ENCODE measurements at regions not wholly inside any gene's neighbourhood (a gene's known extent, or its start where the extent isn't known, plus 50 kb on each side); places are given as distances from the start of the nearest gene placed in this dataset.

DNA sequence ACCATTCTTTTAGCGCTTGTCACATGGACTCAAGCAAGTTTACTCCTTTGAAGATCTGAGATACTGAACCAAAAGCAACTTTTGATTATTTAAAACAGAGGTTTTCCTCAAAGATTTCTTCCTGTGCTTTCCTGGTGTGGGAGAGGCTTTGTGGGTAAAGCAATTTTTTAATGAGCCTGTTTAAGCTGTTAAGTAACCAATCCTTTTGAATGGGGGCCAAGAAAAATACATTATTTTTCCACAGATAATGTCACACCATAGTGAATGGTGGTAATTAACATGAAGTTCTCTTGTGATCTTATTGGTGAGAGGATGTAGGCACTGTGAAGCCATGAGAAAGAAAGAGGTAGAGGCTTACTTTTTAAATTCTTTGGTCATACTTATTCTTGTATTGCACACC lies 55.8 kb upstream of the OBI1 start:
- ChIA-PET CTCF (ENCODE audit: low intra/inter-chr PET ratio, low total read pairs) (no interaction called here), POLR2A (no interaction called here)
- intact Hi-C loops (cut with micrococcal nuclease; ENCODE audit: unreplicated experiment): no loop called here
- in situ Hi-C loops (cut with HindIII; ENCODE audit: extremely low pct_ligation_motif_present, low pct_unique_long_range_greater_than_20kb): no loop called here
- Histone ChIP-seq H3K27me3 (ENCODE audit: control insufficient read depth in 1 of 2, insufficient read depth in 2 of 2, low read length in 2 of 2) (no peaks in the 10 kb centered on the region), H2AFZ (ENCODE audit: low read length) (no peak overlapping the region), H3K4me3 (replicated peaks in 1 of 3; ENCODE audit: insufficient read depth in 1 of 3, low read depth in 2 of 3, low read length in 3 of 3) (no peak overlapping the region), H3K4me2 (ENCODE audit: low read depth, low read length) (no peak overlapping the region), H3K4me1 (ENCODE audit: insufficient read depth, low read length) (peaks cover 8% of the 10 kb centered on the region; the same call in 1 of the 2 replicates), H3K27ac (ENCODE audit: extremely low read length, insufficient read depth, low read length) (no peak overlapping the region), H4K20me1 (ENCODE audit: insufficient read depth, low read length) (no peaks in the 10 kb centered on the region), H3K79me2 (ENCODE audit: insufficient read depth, low read length) (no peaks in the 10 kb centered on the region), H3K9me3 (ENCODE audit: low read length) (no peaks in the 10 kb centered on the region), H3K9ac (ENCODE audit: insufficient read depth, low read depth, low read length) (no peak overlapping the region), H3K36me3 (replicated peaks in 1 of 2; ENCODE audit: control insufficient read depth in 1 of 2, insufficient read depth in 2 of 2, low read length in 2 of 2) (no peaks in the 10 kb centered on the region)
- TF ChIP-seq, protein P1, sequence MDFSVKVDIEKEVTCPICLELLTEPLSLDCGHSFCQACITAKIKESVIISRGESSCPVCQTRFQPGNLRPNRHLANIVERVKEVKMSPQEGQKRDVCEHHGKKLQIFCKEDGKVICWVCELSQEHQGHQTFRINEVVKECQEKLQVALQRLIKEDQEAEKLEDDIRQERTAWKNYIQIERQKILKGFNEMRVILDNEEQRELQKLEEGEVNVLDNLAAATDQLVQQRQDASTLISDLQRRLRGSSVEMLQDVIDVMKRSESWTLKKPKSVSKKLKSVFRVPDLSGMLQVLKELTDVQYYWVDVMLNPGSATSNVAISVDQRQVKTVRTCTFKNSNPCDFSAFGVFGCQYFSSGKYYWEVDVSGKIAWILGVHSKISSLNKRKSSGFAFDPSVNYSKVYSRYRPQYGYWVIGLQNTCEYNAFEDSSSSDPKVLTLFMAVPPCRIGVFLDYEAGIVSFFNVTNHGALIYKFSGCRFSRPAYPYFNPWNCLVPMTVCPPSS (IDR thresholded peaks at IDR 0.05): no peak
- TF ChIP-seq ZNF33B (CRISPR knock-in tag; IDR thresholded peaks at IDR 0.05): no peak
- TF ChIP-seq ZNF782 (CRISPR knock-in tag; IDR thresholded peaks at IDR 0.05; ENCODE audit: borderline replicate concordance): no peak
- no peak for TF ChIP-seq ZBTB20 (CRISPR knock-in tag; IDR thresholded peaks at IDR 0.05; ENCODE audit: borderline replicate concordance, low read depth)
- TF ChIP-seq, protein P2, sequence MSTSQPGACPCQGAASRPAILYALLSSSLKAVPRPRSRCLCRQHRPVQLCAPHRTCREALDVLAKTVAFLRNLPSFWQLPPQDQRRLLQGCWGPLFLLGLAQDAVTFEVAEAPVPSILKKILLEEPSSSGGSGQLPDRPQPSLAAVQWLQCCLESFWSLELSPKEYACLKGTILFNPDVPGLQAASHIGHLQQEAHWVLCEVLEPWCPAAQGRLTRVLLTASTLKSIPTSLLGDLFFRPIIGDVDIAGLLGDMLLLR (CRISPR knock-in tag; IDR thresholded peaks at IDR 0.05): no peak
- TF ChIP-seq ZNF17 (CRISPR knock-in tag; IDR thresholded peaks at IDR 0.05): no peak
- ATAC-seq: no peak
- WGBS (ENCODE audit: low lambda C conversion rate): 59% methylated on average over 1 of the region's 1 CpG
- no peak for FAIRE-seq
- BruUV-seq (replicated peaks): no TSS peak
- no peak for DNase-seq (ENCODE audit: low spot score)

DNA sequence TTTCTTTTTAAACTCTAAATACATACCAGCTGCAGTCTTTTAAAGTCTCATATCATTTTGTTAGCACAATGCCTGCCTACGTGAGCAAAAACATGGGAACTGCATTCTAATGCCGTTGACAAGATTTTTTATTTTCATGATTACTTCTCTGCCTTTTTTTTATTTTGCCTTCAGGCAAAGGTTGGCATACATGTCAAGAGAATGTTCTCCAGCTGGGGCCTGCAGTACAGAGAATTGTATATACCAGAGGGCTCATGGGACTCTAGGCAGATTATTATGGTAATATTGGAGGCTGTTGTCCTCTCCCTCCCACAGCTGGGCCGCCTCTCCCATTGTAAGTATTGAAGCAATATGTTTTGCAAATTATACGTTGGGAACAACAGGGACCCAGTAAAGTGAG lies 53.9 kb upstream of the OBI1 start:
- intact Hi-C loops (cut with micrococcal nuclease; ENCODE audit: unreplicated experiment): no loop called here
- Histone ChIP-seq H3K27ac (ENCODE audit: extremely low read length, insufficient read depth, low read length) (no peak overlapping the region), H3K9me3 (ENCODE audit: low read length) (no peaks in the 10 kb centered on the region), H3K4me1 (ENCODE audit: insufficient read depth, low read length) (peaks cover 8% of the 10 kb centered on the region; the same call in 1 of the 2 replicates), H3K4me3 (replicated peaks in 1 of 3; ENCODE audit: insufficient read depth in 1 of 3, low read depth in 2 of 3, low read length in 3 of 3) (no peak overlapping the region), H3K4me2 (ENCODE audit: low read depth, low read length) (no peak overlapping the region), H2AFZ (ENCODE audit: low read length) (no peak overlapping the region), H3K27me3 (ENCODE audit: control insufficient read depth in 1 of 2, insufficient read depth in 2 of 2, low read length in 2 of 2) (no peaks in the 10 kb centered on the region), H3K79me2 (ENCODE audit: insufficient read depth, low read length) (no peaks in the 10 kb centered on the region), H4K20me1 (ENCODE audit: insufficient read depth, low read length) (no peaks in the 10 kb centered on the region), H3K36me3 (replicated peaks in 1 of 2; ENCODE audit: control insufficient read depth in 1 of 2, insufficient read depth in 2 of 2, low read length in 2 of 2) (no peaks in the 10 kb centered on the region), H3K9ac (ENCODE audit: insufficient read depth, low read depth, low read length) (no peak overlapping the region)
- DNase-seq (ENCODE audit: low spot score) (no peak), ATAC-seq (no peak), FAIRE-seq (no peak)
- WGBS (ENCODE audit: low lambda C conversion rate): 12% methylated on average over 4 of the region's 4 CpGs
- no TSS peak for BruUV-seq (replicated peaks)
- TF ChIP-seq, protein P3, sequence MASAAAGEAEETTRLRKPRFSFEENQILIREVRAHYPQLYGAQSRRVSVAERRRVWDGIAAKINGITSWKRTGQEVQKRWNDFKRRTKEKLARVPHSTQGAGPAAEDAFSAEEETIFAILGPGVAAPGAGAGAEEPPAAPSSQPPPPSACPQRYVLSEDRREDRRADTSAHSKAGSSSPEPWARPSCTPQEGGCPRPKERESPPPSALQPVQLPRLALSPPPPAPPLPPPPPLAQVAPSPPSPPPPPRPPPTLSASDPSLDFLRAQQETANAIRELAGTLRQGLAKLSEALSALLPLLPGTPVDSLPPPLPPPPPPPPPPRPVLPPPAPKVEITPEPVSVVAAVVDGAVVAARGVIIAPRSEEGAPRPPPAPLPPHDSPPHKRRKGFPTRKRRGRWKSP (CRISPR knock-in tag; IDR thresholded peaks at IDR 0.05): no peak
- no peak for TF ChIP-seq MXI1 (IDR thresholded peaks at IDR 0.05; ENCODE audit: borderline replicate concordance, low read depth, low read length)
- CTCF ChIA-PET (ENCODE audit: low intra/inter-chr PET ratio, low total read pairs): no interaction called here
- in situ Hi-C loops (cut with HindIII; ENCODE audit: extremely low pct_ligation_motif_present, low pct_unique_long_range_greater_than_20kb): no loop called here
- POLR2A ChIA-PET: no interaction called here
